Naive B cell (primary cell): ENCODE measurements at regions not wholly inside any gene's neighbourhood (a gene's known extent, or its start where the extent isn't known, plus 50 kb on each side); places are given as distances from the start of the nearest gene placed in this dataset.

Experiments used
- ATAC-seq, 2 donors: fragments of 150-1000 bp; cut with Tn5 transposase; 2 replicates each; pipeline ENCODE4 v1.10.0; 2021; ENCODE audit warnings: low read depth in 2 of 2, mild to moderate bottlenecking in 2 of 2, moderate library complexity in 2 of 2
- DNase-seq: peaks from one replicate; pipeline ENCODE4 v3.0.0; 2022
- H3K27ac Mint-ChIP-seq, 6 donors: one replicate each; pipeline ENCODE4 v1.8.0; 2020 to 2022; ENCODE audit warnings: mild to moderate bottlenecking in 6 of 6, mixed read lengths in 6 of 6, moderate library complexity in 5 of 6, inconsistent platforms in 2 of 6
- H3K27me3 Mint-ChIP-seq, 3 donors: one replicate each; pipeline ENCODE4 v1.8.0; 2021 to 2022; ENCODE audit warnings: mixed read lengths in 3 of 3, mild to moderate bottlenecking in 1 of 3
- H3K36me3 Mint-ChIP-seq, 2 donors: one replicate each; pipeline ENCODE4 v1.8.0; 2020 to 2022; ENCODE audit warnings: mixed read lengths in 2 of 2, inconsistent platforms in 1 of 2, mild to moderate bottlenecking in 1 of 2
- H3K4me1 Mint-ChIP-seq, 3 donors: one replicate each; pipeline ENCODE4 v1.8.0; 2020 to 2022; ENCODE audit warnings: mixed read lengths in 3 of 3, inconsistent platforms in 1 of 3, mild to moderate bottlenecking in 1 of 3, moderate library complexity in 1 of 3
- H3K4me3 Mint-ChIP-seq, 8 donors: one replicate each; pipeline ENCODE4 v1.8.0; 2020 to 2022; ENCODE audit warnings: mild to moderate bottlenecking in 8 of 8, mixed read lengths in 8 of 8, moderate library complexity in 8 of 8, inconsistent platforms in 2 of 8
- H3K9me3 Mint-ChIP-seq, 7 donors: one replicate each; pipeline ENCODE4 v1.8.0; 2020 to 2022; ENCODE audit warnings: mixed read lengths in 7 of 7, mild to moderate bottlenecking in 5 of 7, inconsistent platforms in 2 of 7, moderate library complexity in 1 of 7

DNA sequence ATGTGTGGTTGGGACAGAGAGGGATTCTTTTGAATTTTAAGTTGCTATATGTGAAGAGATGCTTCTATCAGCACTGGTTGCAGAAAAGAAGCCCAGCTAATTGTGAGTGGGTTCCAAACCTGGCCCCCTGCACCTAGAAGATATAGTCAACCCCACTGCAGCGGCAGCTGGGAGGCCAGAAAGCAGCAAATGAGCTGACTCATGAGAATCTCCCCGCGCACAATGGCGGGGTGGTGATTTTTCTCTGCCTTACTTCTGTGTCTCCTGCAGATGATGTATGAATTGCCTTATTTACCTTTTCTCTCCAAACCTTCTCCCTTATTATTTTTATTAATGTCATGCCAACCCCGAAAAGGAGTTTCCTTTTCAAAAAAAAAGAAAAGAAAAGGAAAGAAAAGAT is 89.7 kb downstream of the MAF start:
- no peaks in the 10 kb centered on the region for H3K4me1 Mint-ChIP-seq
- ATAC-seq (no peak), DNase-seq (no peak)
- H3K4me3 Mint-ChIP-seq = no peak overlapping the region
- no peaks in the 10 kb centered on the region for H3K9me3 Mint-ChIP-seq
- H3K27ac Mint-ChIP-seq = no peak overlapping the region
- H3K36me3 Mint-ChIP-seq = no peaks in the 10 kb centered on the region
- peaks cover 0 to 23% (median 4%) of the 10 kb centered on the region in 3 donors for H3K27me3 Mint-ChIP-seq

DNA sequence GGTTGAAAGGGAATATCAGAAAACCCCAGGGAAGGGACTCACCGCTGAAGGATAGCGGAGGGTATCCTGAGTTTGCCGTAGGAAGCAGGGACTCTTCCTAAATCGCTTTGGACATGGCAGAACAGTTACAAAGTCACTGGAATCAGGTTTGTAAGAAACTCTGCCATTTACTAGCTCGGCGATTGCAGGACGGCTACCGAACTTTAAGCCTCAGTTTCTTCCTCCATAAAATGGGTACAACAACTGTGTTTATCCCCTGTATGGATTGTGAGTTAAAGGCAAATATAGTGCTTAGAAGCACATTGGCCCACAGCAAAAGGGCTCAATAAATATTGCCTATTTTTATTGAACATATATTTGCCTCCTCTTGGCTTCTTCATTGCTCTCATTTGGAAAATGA is 90.6 kb downstream of the MAF start:
- Mint-ChIP-seq H3K9me3 (no peaks in the 10 kb centered on the region), H3K27me3 (peaks cover 0 to 23% (median 8%) of the 10 kb centered on the region in 3 donors), H3K27ac (no peak overlapping the region), H3K4me3 (no peak overlapping the region), H3K4me1 (no peaks in the 10 kb centered on the region), H3K36me3 (no peaks in the 10 kb centered on the region)
- no peak for ATAC-seq
- no peak for DNase-seq

- no peaks in the 10 kb centered on the region for H3K36me3 Mint-ChIP-seq
- H3K27ac Mint-ChIP-seq = no peak overlapping the region
- no peak overlapping the region for H3K4me3 Mint-ChIP-seq
- peaks cover 0 to 5% (median 2%) of the 10 kb centered on the region in 7 donors for H3K9me3 Mint-ChIP-seq
- H3K27me3 Mint-ChIP-seq = peaks cover 0 to 23% (median 14%) of the 10 kb centered on the region in 3 donors
- H3K4me1 Mint-ChIP-seq = no peaks in the 10 kb centered on the region
- no peak for DNase-seq
- no peak for ATAC-seq
Observed at GRCh38 chr16:79509211-79509631, 91.3 kb downstream of the MAF start.

DNA sequence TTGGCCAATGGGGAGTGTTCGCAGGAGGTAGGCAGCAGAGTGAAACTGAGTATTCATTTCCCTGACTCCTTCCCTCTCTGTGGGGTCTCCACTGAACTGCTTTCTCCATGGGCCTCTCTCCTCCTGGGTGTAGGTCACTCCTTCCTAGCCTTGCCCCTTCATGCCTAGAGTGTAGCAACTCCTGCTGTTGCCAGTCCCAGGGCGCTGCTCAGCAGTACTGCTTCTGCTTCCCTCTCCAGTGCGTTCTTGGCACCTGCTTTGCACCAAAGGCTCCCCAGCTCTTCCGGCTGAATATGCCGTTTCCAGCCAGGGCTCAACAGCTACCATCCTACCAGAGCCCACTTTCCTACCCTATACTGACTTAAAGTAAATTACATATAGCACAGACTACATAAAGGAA is 92.2 kb downstream of the MAF start:
- Mint-ChIP-seq H3K27me3 (peaks cover 0 to 19% (median 11%) of the 10 kb centered on the region in 3 donors), H3K4me3 (no peak overlapping the region), H3K36me3 (no peaks in the 10 kb centered on the region), H3K4me1 (no peaks in the 10 kb centered on the region), H3K9me3 (peaks cover 0 to 10% (median 2%) of the 10 kb centered on the region in 7 donors), H3K27ac (no peak overlapping the region)
- no peak for DNase-seq
- ATAC-seq = no peak

- DNase-seq (no peak), ATAC-seq (no peak)
- H3K4me3 Mint-ChIP-seq = no peak overlapping the region
- no peaks in the 10 kb centered on the region for H3K36me3 Mint-ChIP-seq
- peaks cover 0 to 12% (median 2%) of the 10 kb centered on the region in 7 donors for H3K9me3 Mint-ChIP-seq
- no peak overlapping the region for H3K27ac Mint-ChIP-seq
- H3K4me1 Mint-ChIP-seq = no peaks in the 10 kb centered on the region
- peaks cover 0 to 15% (median 11%) of the 10 kb centered on the region in 3 donors for H3K27me3 Mint-ChIP-seq
Observed at GRCh38 chr16:79505344-79505743, 95.2 kb downstream of the MAF start.

DNA sequence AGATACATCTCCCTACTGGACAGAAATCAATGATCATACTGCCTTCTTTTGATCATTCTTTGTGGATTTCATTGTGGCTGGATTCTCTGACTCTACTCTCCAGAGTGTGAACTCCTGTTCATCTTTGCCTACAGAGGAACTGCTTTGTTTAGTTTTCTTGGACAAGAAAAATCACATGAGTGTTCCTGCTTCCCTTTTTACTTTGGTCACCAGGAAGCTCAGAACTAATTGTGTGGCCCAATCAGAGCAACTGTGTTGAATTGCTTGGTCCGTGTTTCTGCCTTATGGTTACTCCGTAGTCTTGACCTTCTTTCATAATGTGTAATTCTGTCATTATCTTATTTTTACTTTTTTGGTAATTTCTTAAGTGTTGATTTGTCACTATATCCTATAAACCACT is 97.0 kb downstream of the MAF start:
- Mint-ChIP-seq H3K9me3 (peaks cover 0 to 18% (median 4%) of the 10 kb centered on the region in 7 donors), H3K4me1 (no peaks in the 10 kb centered on the region), H3K27ac (no peak overlapping the region), H3K36me3 (no peaks in the 10 kb centered on the region), H3K27me3 (peaks cover 0 to 16% (median 15%) of the 10 kb centered on the region in 3 donors), H3K4me3 (no peak overlapping the region)
- DNase-seq (no peak), ATAC-seq (no peak)

- Mint-ChIP-seq H3K27me3 (peaks cover 0 to 16% (median 8%) of the 10 kb centered on the region in 3 donors), H3K9me3 (peaks cover 0 to 18% (median 4%) of the 10 kb centered on the region in 7 donors), H3K4me1 (no peaks in the 10 kb centered on the region), H3K36me3 (no peaks in the 10 kb centered on the region), H3K27ac (no peak overlapping the region), H3K4me3 (no peak overlapping the region)
- ATAC-seq (no peak), DNase-seq (no peak)
Observed at GRCh38 chr16:79501446-79501845, 99.1 kb downstream of the MAF start.

- DNase-seq = no peak
- ATAC-seq = no peak
- peaks cover 0 to 18% (median 4%) of the 10 kb centered on the region in 7 donors for H3K9me3 Mint-ChIP-seq
- no peaks in the 10 kb centered on the region for H3K36me3 Mint-ChIP-seq
- no peak overlapping the region for H3K27ac Mint-ChIP-seq
- H3K4me3 Mint-ChIP-seq = no peak overlapping the region
- peaks cover 0 to 16% (median 8%) of the 10 kb centered on the region in 3 donors for H3K27me3 Mint-ChIP-seq
- no peaks in the 10 kb centered on the region for H3K4me1 Mint-ChIP-seq
Observed at GRCh38 chr16:79500866-79501265, 99.7 kb downstream of the MAF start.

GRCh38 chr16:79500286-79500685 is 100.3 kb downstream of the MAF start:
- ATAC-seq (no peak), DNase-seq (no peak)
- no peaks in the 10 kb centered on the region for H3K36me3 Mint-ChIP-seq
- H3K27ac Mint-ChIP-seq = no peak overlapping the region
- peaks cover 0 to 12% (median 8%) of the 10 kb centered on the region in 3 donors for H3K27me3 Mint-ChIP-seq
- H3K9me3 Mint-ChIP-seq = peaks cover 0 to 18% (median 4%) of the 10 kb centered on the region in 7 donors
- no peaks in the 10 kb centered on the region for H3K4me1 Mint-ChIP-seq
- H3K4me3 Mint-ChIP-seq = peak overlapping the region in 1 of 8 donors; percentile 10

GRCh38 chr16:79498928-79499327 is 101.6 kb downstream of the MAF start:
- H3K27ac Mint-ChIP-seq = no peak overlapping the region
- no peaks in the 10 kb centered on the region for H3K36me3 Mint-ChIP-seq
- H3K9me3 Mint-ChIP-seq = peaks cover 0 to 12% (median 0%) of the 10 kb centered on the region in 7 donors
- H3K4me1 Mint-ChIP-seq = no peaks in the 10 kb centered on the region
- ATAC-seq (no peak), DNase-seq (no peak)
- H3K4me3 Mint-ChIP-seq = no peak overlapping the region
- peaks cover 0 to 10% (median 8%) of the 10 kb centered on the region in 3 donors for H3K27me3 Mint-ChIP-seq

DNA sequence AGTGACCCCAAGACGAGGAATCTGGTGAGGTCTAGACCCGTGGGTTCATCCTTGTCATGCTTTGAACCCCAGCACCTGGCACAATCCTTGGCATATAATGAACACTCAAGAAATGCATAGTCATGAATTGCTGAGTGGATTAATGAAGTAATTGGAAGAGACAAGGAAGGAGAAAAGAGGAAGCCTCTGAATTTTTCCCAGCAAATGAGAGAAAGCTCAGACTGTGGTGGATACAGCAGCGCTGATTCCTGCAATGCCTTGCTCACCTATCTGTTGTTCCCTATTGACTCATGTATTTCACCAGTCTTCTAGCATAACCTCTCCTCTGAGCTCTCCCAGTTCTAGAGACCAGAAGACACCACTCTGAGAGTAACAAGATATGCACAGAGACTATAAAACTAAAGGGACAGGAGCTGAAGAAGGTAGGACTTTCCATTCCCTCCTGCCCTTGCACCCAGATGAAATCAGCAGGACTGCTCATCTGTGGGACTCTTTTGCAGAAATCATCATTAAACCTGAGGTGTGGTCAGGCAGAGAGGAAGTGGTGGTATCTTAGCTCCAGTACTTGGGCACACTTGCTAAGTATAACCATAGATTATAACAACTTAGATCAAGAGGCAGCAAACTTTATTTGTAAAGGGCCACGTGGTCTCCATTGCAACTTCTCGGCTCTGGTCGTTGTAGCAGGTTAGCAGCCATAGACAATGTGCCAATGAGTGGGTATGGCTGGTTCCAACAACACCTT is 102.8 kb downstream of the MAF start:
- DNase-seq = no peak
- Mint-ChIP-seq H3K27me3 (peaks cover 0 to 10% (median 8%) of the 10 kb centered on the region in 3 donors), H3K4me1 (no peaks in the 10 kb centered on the region), H3K9me3 (peaks cover 0 to 6% (median 0%) of the 10 kb centered on the region in 7 donors), H3K36me3 (no peaks in the 10 kb centered on the region), H3K4me3 (no peak overlapping the region), H3K27ac (no peak overlapping the region)
- no peak for ATAC-seq

DNA sequence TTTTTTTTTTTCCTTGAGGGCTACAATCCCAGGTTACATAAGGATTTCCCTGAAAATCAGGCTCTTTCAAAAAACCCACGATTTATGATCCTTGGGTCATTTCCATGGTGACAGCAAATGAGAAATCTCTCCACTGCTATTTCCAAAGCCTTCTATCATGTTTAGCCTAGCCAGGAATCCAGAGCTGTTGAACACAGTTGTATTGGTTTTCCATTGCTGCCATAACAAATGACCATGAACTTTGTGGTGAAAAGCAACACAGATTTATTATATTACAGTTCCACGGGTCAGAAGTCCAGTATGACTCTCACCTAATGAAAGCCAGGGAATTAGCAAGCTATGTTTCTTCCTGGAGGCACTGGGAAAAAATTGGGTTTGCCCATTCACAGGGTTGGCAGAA is 106.6 kb downstream of the MAF start:
- peaks cover 0 to 5% (median 0%) of the 10 kb centered on the region in 7 donors for H3K9me3 Mint-ChIP-seq

DNA sequence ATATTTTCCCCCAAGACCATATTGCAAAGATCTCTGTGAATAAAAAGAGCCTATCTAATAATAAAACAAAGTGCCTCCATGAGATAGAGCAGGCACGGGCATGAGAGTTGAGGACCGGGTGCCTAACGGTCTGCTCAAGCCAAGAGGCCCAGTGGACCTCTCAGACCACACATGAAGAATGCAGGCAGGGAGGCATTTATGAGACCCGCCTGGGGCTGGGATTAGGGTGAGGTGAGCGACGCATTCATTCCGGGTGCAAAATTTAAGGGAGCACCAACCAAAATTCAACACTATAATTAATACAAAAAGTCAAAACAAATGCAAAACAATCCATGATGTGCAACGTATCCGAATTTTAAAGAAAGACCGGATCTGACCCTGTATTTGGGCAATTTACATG is 108.5 kb downstream of the MAF start:
- no peak overlapping the region for H3K4me3 Mint-ChIP-seq
- no peaks in the 10 kb centered on the region for H3K36me3 Mint-ChIP-seq
- H3K27me3 Mint-ChIP-seq = peaks cover 12 to 18% (median 14%) of the 10 kb centered on the region in 3 donors
- no peak overlapping the region for H3K27ac Mint-ChIP-seq
- ATAC-seq (no peak), DNase-seq (no peak)
- peaks cover 0 to 6% (median 0%) of the 10 kb centered on the region in 7 donors for H3K9me3 Mint-ChIP-seq
- no peaks in the 10 kb centered on the region for H3K4me1 Mint-ChIP-seq

More for the DNA sequence above, 106.6 kb downstream of the MAF start:
- DNase-seq (no peak), ATAC-seq (no peak)
- H3K36me3 Mint-ChIP-seq = no peaks in the 10 kb centered on the region
- H3K4me1 Mint-ChIP-seq = no peaks in the 10 kb centered on the region
- peaks cover 10 to 14% (median 11%) of the 10 kb centered on the region in 3 donors for H3K27me3 Mint-ChIP-seq
- H3K4me3 Mint-ChIP-seq = no peak overlapping the region
- no peak overlapping the region for H3K27ac Mint-ChIP-seq

GRCh38 chr16:79485020-79485419 is 115.5 kb downstream of the MAF start:
- ATAC-seq = no peak

More at GRCh38 chr16:79485020-79485419, 115.5 kb downstream of the MAF start:
- no peak for DNase-seq
- H3K4me1 Mint-ChIP-seq = no peaks in the 10 kb centered on the region
- H3K27me3 Mint-ChIP-seq = peaks cover 25 to 36% (median 29%) of the 10 kb centered on the region in 3 donors
- peaks cover 0 to 11% (median 0%) of the 10 kb centered on the region in 7 donors for H3K9me3 Mint-ChIP-seq
- H3K27ac Mint-ChIP-seq = no peak overlapping the region
- H3K36me3 Mint-ChIP-seq = no peaks in the 10 kb centered on the region
- no peak overlapping the region for H3K4me3 Mint-ChIP-seq
